SK-N-MC (cell line): ENCODE measurements at regions not wholly inside any gene's neighbourhood (a gene's known extent, or its start where the extent isn't known, plus 50 kb on each side); places are given as distances from the start of the nearest gene placed in this dataset.

Source experiments
- DNase-seq: peaks from one replicate; pipeline ENCODE4 v3.0.0-alpha.2; 2011; ENCODE audit warnings: low read depth, low spot score
- H3K27ac ChIP-seq: fragments of 200-600 bp; sonication (generic); 2 replicates; pipeline ENCODE4 v1.5.1; 2016; ENCODE audit warnings: mixed run types
- H3K36me3 ChIP-seq: fragments of 200-600 bp; sonication (generic); 2 replicates; pipeline ENCODE4 v1.6.1; 2017; ENCODE audit warnings: antibody characterized with exemption, low read length, mixed read lengths; ENCODE audit not compliant: insufficient read depth
- H3K4me3 ChIP-seq: fragments of 200-600 bp; sonication (generic); 2 replicates; pipeline ENCODE4 v1.5.1; 2016
- H3K9ac ChIP-seq: fragments of 200-600 bp; sonication (generic); 2 replicates; pipeline ENCODE4 v1.8.0; 2017; ENCODE audit warnings: mixed run types, mixed read lengths; ENCODE audit not compliant: insufficient read length
- H3K9me3 ChIP-seq: fragments of 200-600 bp; sonication (generic); 2 replicates; pipeline ENCODE4 v1.6.1; 2017; ENCODE audit warnings: low read depth, mild to moderate bottlenecking, antibody characterized with exemption, low read length, moderate library complexity, mixed read lengths
- EZH2 ChIP-seq: fragments of 200-600 bp; sonication (generic); IDR thresholded peaks from one replicate; pipeline ENCODE4 v1.6.1; 2017; ENCODE audit warnings: antibody characterized with exemption
- FOXP2 ChIP-seq: optimal IDR thresholded peaks from 2 replicates; pipeline ENCODE3; 2011; ENCODE audit warnings: mild to moderate bottlenecking, moderate library complexity; ENCODE audit not compliant: insufficient read depth; ENCODE audit errors: extremely low read length, control extremely low read depth
- POLR2AphosphoS5 ChIP-seq: IDR thresholded peaks from 2 replicates; pipeline ENCODE4 v1.6.1; 2012; ENCODE audit warnings: mild to moderate bottlenecking, low read depth, low read length, borderline replicate concordance

DNA sequence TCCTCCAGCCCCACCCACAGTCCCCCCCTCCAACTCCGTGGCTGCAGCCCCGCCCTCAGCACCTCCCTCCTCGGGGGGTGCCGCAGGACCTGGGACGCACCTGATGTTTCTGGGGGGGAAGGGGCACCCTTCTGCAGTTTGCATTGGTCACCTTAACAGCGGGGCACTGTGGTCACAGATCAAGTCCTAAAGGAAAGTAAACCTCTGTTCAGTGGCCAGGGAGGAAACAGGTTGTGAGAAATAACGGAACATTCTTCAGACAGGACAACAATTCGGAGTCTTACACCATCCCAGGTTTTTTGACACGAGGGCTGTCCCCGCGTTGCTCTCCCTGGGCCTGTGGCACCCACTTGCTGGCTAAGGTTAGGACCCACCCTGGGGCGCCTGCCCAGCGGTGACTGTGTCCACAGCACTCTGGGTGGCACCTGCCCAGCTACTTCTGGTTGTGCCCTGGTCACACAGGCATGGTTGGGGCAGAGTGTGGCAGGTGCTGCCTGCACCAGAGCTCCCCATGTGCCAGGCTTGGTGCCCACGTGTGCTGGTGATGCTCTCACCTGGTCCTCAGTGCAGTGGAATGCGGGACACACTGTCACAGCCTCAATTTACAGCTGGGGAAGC is 93.5 kb upstream of the OTOS start:
- no peak overlapping the region for H3K4me3 ChIP-seq
- no peak for TF ChIP-seq FOXP2

DNA sequence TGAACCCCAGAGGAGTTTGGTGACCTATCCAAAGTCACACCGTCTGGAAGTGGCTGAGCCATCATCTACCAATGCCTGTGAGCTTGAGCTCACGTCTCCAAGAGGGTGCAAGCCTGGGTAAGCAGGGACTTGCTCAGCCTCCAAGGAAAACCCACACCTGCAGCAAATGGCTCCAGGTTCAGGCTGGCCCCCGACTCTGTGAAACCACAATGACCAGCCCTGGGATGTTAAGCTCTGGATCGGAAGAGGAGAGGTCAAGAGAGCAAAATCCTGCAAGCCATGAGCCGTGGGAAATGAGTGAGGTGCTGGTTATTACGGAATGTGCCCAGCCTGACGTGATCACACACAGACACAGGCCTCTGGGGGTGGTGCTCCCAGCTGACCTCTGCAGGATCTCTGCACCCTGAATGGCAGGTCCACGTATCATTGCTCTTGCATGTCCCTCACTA is 94.1 kb upstream of the OTOS start:
- H3K9ac ChIP-seq: no peak overlapping the region
- no peak overlapping the region for H3K4me3 ChIP-seq
- no peaks in the 10 kb centered on the region for H3K9me3 ChIP-seq
- no peaks in the 10 kb centered on the region for H3K36me3 ChIP-seq
- TF ChIP-seq POLR2AphosphoS5 (no peak), EZH2 (no peak), FOXP2 (no peak)
- DNase-seq: no peak
- H3K27ac ChIP-seq: no peak overlapping the region

More for the DNA sequence above, 93.5 kb upstream of the OTOS start:
- Histone ChIP-seq H3K9me3 (no peaks in the 10 kb centered on the region), H3K27ac (no peak overlapping the region), H3K9ac (no peak overlapping the region), H3K36me3 (no peaks in the 10 kb centered on the region)
- DNase-seq: no peak

DNA sequence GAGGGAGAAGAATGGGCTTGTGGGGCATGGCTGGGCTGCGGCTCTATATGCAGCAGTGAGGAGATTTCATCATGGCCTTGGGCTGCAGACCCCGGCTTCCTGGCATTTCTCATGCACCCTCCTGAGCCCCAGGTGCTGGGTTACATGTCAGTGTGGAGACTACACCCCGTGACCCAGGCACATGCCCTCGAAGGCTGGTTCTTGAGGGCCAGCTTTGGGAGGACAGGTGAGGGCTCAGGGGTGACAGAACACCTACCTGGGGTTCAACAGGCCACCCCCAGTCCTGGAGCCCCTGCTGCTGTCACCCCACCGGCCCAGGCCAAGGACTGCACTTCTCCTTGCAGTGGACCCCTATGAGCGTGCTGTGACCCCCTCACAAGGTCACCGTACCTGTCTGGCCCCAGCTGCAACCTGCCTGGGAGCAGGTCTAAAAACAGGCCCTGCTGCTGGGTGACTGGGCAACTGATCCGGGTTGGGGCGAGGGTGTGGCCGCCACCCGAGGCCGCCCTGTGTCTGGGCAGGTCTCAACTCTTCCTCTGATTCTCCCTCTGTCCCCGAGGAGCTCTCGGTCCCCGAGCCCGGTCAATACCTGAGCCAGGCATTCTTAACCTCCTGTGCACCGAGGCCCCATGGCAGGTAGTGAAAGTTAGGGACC is 94.8 kb upstream of the OTOS start:
- TF ChIP-seq EZH2: no peak
- no peak for TF ChIP-seq POLR2AphosphoS5
- no peak for TF ChIP-seq FOXP2
- H3K27ac ChIP-seq: no peak overlapping the region
- no peak overlapping the region for H3K9ac ChIP-seq
- no peak for DNase-seq
- H3K4me3 ChIP-seq: no peak overlapping the region
- no peaks in the 10 kb centered on the region for H3K36me3 ChIP-seq
- H3K9me3 ChIP-seq: no peaks in the 10 kb centered on the region

DNA sequence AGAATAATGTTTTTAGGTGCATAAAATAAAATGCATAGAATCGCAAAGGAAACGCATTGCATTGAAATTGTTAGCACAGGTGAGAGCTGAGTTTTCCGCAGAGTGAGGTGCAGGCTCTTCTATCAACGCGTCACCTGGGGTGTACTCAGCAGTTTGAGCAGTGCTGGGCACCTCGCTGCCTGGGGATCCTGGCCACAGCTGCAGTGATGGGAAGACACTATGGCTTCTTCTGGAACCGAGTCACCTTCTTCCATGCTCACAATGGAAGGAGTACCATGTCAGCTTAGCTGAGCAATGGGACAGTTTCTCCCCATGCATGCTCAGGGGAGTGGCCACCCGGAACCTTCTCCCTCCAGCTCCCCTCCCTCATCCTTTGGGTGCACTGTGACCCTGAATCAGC is 95.4 kb upstream of the OTOS start:
- no peak overlapping the region for H3K27ac ChIP-seq
- H3K4me3 ChIP-seq: no peak overlapping the region
- H3K36me3 ChIP-seq: no peaks in the 10 kb centered on the region
- no peak overlapping the region for H3K9ac ChIP-seq
- no peaks in the 10 kb centered on the region for H3K9me3 ChIP-seq
- DNase-seq: no peak
- TF ChIP-seq FOXP2 (no peak), EZH2 (no peak), POLR2AphosphoS5 (no peak)

DNA sequence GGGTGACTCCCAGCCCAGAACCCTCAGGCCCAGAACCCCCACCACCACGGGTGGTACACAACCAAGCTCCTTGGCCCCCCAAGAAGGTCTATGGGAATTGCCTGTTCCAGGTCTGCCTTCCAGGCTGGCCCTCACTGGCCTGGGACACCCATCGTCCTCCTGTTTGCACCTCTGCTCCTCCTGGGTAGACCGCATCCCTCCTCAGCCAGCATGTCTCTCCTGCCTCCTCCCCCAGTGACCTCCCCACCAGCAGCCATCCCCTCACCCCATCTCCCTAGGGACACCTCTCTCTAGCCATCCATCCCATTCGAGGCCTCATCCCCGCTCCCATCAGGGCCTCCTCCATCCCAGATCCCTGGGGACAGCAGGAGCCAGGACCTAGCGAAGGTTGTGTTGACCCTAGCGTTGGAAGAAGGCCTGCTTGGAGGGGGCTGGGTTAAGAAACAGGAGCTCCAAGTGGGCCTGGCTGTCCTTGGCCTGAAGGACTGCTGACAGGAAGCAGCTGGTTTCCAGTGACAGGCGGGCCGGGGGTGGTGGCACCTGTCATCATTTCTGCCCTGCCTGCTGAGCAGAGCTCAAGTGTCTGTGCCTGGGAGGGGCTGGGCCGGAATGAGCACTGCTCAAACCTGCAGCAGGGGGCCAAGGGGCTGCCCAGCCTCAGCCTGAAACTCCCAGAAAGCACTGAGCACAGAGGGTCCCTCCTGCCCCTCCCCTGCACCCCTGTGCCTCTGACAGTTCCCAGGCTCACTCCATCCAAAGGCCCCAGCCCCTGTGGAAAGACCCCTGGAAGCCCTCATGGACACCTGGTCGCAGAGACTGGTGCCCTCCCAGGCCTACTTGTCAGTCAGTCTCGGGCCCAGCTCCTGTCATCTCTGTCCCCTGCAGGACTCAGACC is 96.0 kb upstream of the OTOS start:
- H3K9ac ChIP-seq: no peak overlapping the region
- no peaks in the 10 kb centered on the region for H3K9me3 ChIP-seq
- no peaks in the 10 kb centered on the region for H3K36me3 ChIP-seq
- H3K4me3 ChIP-seq: no peak overlapping the region
- H3K27ac ChIP-seq: no peak overlapping the region
- TF ChIP-seq EZH2 (no peak), FOXP2 (no peak), POLR2AphosphoS5 (no peak)
- DNase-seq: no peak

DNA sequence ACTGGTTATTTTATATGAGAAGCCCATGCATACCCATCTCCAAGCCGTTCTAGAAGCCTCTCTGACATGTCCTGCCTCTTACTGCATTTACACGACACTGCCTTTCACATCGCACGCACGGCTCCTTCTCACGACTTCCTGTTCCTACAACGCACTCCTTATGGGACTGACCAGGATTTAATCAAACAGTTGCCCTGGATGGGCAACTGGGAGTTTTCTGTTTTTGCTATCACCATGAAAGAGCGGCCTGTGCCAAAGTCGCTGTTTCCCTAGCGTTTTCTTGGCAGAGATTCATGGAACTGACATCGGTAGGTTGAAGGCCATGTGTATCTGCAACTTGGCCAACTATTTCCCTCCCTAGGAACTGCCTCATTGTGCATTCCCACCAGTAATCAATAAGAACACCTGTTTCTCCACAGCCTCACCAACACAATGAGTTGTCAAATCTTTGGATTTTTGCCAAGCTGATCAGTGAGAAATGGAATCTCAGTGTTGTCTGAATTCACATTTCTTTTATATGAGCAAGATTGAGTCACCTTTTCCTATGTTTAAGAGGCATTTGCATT is 97.2 kb upstream of the OTOS start:
- no peak for TF ChIP-seq EZH2
- TF ChIP-seq POLR2AphosphoS5: no peak
- TF ChIP-seq FOXP2: no peak
- no peaks in the 10 kb centered on the region for H3K9me3 ChIP-seq
- no peak overlapping the region for H3K4me3 ChIP-seq
- no peaks in the 10 kb centered on the region for H3K36me3 ChIP-seq
- H3K9ac ChIP-seq: no peak overlapping the region
- no peak overlapping the region for H3K27ac ChIP-seq
- DNase-seq: no peak

DNA sequence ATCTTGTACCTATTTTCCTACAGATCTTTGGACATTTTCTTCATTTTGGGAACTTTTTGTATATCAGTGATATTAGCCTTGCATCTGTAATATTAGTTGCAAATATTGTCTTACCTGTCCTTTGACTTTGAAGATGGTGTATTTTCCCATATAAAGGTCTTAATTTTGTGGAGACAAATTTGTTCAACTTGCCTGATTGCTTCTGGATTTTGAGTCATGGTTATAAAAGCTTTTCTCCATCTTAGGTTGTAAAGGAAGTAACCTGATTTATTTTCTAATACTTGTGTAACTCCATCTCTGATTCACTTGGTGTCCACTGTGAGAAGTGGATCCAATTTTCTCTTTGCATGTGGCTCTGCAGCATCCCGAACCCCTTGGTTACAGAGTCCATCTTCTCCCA is 97.7 kb upstream of the OTOS start:
- no peak overlapping the region for H3K27ac ChIP-seq
- H3K9ac ChIP-seq: no peak overlapping the region

DNA sequence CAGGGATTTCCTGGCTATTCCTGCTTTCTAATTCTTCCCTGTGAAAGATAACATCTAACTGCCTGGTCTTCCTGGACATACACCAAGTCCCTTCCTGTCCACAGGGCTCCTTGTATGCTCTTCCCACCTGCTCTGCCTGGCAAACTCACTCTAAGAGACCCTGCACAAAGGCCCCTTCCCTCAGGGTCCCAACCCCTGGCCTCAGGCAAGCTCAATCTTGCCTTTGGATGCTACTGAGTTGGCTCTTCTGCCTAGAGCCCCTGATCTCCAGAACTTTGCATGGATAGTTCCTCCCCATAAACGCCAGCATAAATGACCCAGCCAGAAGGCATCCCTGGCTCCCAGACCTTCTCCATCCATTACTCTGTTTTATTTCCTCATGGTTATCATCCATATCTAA is 98.3 kb upstream of the OTOS start:
- H3K36me3 ChIP-seq: no peaks in the 10 kb centered on the region
- no peak overlapping the region for H3K27ac ChIP-seq
- DNase-seq: no peak
- TF ChIP-seq POLR2AphosphoS5: no peak
- no peak for TF ChIP-seq FOXP2
- TF ChIP-seq EZH2: no peak
- no peaks in the 10 kb centered on the region for H3K9me3 ChIP-seq
- H3K4me3 ChIP-seq: no peak overlapping the region
- no peak overlapping the region for H3K9ac ChIP-seq

More for the DNA sequence above, 97.7 kb upstream of the OTOS start:
- Histone ChIP-seq H3K36me3 (no peaks in the 10 kb centered on the region), H3K4me3 (no peak overlapping the region), H3K9me3 (no peaks in the 10 kb centered on the region)
- TF ChIP-seq POLR2AphosphoS5 (no peak), FOXP2 (no peak), EZH2 (no peak)
- DNase-seq: no peak
